ENCODE measurements at regions not wholly inside any gene's neighbourhood (a gene's known extent, or its start where the extent isn't known, plus 50 kb on each side); places are given as distances from the start of the nearest gene placed in this dataset.

DNA sequence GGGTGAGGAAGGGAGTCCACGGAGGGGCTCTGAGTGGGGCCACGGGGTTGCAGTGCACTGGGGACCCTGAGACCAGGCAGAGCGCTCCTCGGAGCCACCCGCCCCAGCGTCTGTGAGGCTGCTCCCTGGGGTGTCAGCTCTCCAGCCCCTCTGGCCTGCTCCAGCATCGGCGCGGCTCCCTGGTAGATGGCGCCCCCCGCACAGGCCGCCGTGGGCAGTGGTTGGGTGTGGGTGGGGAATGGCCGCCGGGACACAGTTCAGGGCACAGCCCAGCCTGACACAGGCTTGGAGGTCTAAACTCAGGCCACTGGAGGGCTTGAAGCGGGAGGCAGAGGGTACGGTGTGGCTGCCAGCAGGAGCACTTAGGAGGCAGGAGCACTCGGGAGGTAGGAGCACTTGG is 222.6 kb upstream of the PPP2R2D start:
- TF ChIP-seq, protein P1, sequence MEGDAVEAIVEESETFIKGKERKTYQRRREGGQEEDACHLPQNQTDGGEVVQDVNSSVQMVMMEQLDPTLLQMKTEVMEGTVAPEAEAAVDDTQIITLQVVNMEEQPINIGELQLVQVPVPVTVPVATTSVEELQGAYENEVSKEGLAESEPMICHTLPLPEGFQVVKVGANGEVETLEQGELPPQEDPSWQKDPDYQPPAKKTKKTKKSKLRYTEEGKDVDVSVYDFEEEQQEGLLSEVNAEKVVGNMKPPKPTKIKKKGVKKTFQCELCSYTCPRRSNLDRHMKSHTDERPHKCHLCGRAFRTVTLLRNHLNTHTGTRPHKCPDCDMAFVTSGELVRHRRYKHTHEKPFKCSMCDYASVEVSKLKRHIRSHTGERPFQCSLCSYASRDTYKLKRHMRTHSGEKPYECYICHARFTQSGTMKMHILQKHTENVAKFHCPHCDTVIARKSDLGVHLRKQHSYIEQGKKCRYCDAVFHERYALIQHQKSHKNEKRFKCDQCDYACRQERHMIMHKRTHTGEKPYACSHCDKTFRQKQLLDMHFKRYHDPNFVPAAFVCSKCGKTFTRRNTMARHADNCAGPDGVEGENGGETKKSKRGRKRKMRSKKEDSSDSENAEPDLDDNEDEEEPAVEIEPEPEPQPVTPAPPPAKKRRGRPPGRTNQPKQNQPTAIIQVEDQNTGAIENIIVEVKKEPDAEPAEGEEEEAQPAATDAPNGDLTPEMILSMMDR (IDR thresholded peaks at IDR 0.05), result no peak
- TF ChIP-seq POLR2AphosphoS5 (IDR thresholded peaks at IDR 0.05), result no peak
